ENCODE measurements at regions not wholly inside any gene's neighbourhood (a gene's known extent, or its start where the extent isn't known, plus 50 kb on each side); places are given as distances from the start of the nearest gene placed in this dataset.

GRCh38 chr13:104309431-104309830 is 1243.2 kb upstream of the SLC10A2 start:
- TF ChIP-seq EGR1 (IDR thresholded peaks at IDR 0.05; ENCODE audit: low read depth): no peak
- TF ChIP-seq, protein P1, sequence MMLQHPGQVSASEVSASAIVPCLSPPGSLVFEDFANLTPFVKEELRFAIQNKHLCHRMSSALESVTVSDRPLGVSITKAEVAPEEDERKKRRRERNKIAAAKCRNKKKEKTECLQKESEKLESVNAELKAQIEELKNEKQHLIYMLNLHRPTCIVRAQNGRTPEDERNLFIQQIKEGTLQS (IDR thresholded peaks at IDR 0.05): no peak
- no peak for TF ChIP-seq ZBTB33 (IDR thresholded peaks at IDR 0.05; ENCODE audit: extremely low read depth, insufficient replicate concordance, low read length)
- no peak for TF ChIP-seq RAD21 (IDR thresholded peaks at IDR 0.05; ENCODE audit: low read depth)
- TF ChIP-seq, protein P2, sequence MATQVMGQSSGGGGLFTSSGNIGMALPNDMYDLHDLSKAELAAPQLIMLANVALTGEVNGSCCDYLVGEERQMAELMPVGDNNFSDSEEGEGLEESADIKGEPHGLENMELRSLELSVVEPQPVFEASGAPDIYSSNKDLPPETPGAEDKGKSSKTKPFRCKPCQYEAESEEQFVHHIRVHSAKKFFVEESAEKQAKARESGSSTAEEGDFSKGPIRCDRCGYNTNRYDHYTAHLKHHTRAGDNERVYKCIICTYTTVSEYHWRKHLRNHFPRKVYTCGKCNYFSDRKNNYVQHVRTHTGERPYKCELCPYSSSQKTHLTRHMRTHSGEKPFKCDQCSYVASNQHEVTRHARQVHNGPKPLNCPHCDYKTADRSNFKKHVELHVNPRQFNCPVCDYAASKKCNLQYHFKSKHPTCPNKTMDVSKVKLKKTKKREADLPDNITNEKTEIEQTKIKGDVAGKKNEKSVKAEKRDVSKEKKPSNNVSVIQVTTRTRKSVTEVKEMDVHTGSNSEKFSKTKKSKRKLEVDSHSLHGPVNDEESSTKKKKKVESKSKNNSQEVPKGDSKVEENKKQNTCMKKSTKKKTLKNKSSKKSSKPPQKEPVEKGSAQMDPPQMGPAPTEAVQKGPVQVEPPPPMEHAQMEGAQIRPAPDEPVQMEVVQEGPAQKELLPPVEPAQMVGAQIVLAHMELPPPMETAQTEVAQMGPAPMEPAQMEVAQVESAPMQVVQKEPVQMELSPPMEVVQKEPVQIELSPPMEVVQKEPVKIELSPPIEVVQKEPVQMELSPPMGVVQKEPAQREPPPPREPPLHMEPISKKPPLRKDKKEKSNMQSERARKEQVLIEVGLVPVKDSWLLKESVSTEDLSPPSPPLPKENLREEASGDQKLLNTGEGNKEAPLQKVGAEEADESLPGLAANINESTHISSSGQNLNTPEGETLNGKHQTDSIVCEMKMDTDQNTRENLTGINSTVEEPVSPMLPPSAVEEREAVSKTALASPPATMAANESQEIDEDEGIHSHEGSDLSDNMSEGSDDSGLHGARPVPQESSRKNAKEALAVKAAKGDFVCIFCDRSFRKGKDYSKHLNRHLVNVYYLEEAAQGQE (IDR thresholded peaks at IDR 0.05; ENCODE audit: low read depth): no peak
- TF ChIP-seq EZH2phosphoT487 (IDR thresholded peaks at IDR 0.05; ENCODE audit: borderline replicate concordance): no peak
- no peak for TF ChIP-seq TCF7L2 (IDR thresholded peaks at IDR 0.05; ENCODE audit: borderline replicate concordance, extremely low read depth, insufficient read depth, insufficient read length)
- no peak for TF ChIP-seq ELF1 (IDR thresholded peaks at IDR 0.05; ENCODE audit: borderline replicate concordance, low read depth)
- TF ChIP-seq ZNF274 (IDR thresholded peaks at IDR 0.05; ENCODE audit: low read depth, low read length): no peak
- TF ChIP-seq, protein P3, sequence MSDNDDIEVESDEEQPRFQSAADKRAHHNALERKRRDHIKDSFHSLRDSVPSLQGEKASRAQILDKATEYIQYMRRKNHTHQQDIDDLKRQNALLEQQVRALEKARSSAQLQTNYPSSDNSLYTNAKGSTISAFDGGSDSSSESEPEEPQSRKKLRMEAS (IDR thresholded peaks at IDR 0.05): no peak
- TF ChIP-seq CEBPB (IDR thresholded peaks at IDR 0.05; ENCODE audit: low read depth): no peak
- TF ChIP-seq CTCF (IDR thresholded peaks at IDR 0.05 in 2 of 3, conservative IDR thresholded peaks at IDR 0.05 in 1 of 3; ENCODE audit: borderline replicate concordance in 1 of 3, insufficient read depth in 1 of 3, low read depth in 2 of 3, low read length in 2 of 3): no peak
- TF ChIP-seq FOSL1 (IDR thresholded peaks at IDR 0.05; ENCODE audit: low read depth): no peak
- TF ChIP-seq POLR2AphosphoS5 (IDR thresholded peaks at IDR 0.05; ENCODE audit: low read depth, low read length): no peak
- no peak for TF ChIP-seq POLR2A (IDR thresholded peaks at IDR 0.05; ENCODE audit: borderline replicate concordance, extremely low read depth, insufficient read depth, insufficient read length)
- TF ChIP-seq YY1 (IDR thresholded peaks at IDR 0.05; ENCODE audit: extremely low read depth, insufficient replicate concordance, low read depth, low read length): no peak
- Histone ChIP-seq H4K20me1 (ENCODE audit: insufficient read depth) (no peaks in the 10 kb centered on the region), H2AFZ (ENCODE audit: low read depth, low read length, poor library complexity, severe bottlenecking) (no peak overlapping the region), H3K9ac (ENCODE audit: low read length) (no peak overlapping the region), H3K4me2 (ENCODE audit: low read length) (no peak overlapping the region), H3K27ac (ENCODE audit: low read depth, low read length) (no peak overlapping the region), H3K27me3 (ENCODE audit: insufficient read depth, low read length) (no peaks in the 10 kb centered on the region), H3K9me2 (ENCODE audit: insufficient read depth) (no peaks in the 10 kb centered on the region), H3K9me3 (ENCODE audit: control insufficient read depth in 1 of 2, insufficient read depth in 1 of 2, low read depth in 1 of 2, low read length in 2 of 2) (no peaks in the 10 kb centered on the region), H3K4me1 (ENCODE audit: control insufficient read depth in 1 of 2, insufficient read depth in 2 of 2, low read length in 2 of 2) (no peaks in the 10 kb centered on the region), H3K36me3 (ENCODE audit: control insufficient read depth in 1 of 2, insufficient read depth in 2 of 2, low read length in 2 of 2) (no peaks in the 10 kb centered on the region), H3K79me2 (ENCODE audit: insufficient read depth, low read length) (no peaks in the 10 kb centered on the region), H3K4me3 (replicated peaks in 1 of 2; ENCODE audit: low read depth in 1 of 2, low read length in 2 of 2) (no peak overlapping the region)
- ChIA-PET RAD21 (ENCODE audit: low non-redundant PET in 1 of 2, low total read pairs in 2 of 2, uncharacterized antibody in 2 of 2, unreplicated experiment in 2 of 2) (no interaction called here), POLR2A (no interaction called here), CTCF (no interaction called here)
- no TSS peak for BruUV-seq (replicated peaks)
- DNase-seq (ENCODE audit: low read depth, low spot score) (no peak), ATAC-seq (no peak)
- intact Hi-C loops (cut with micrococcal nuclease): no loop called here

Measured in HCT116 (cell line).